Omental fat pad (tissue), 2 donors: ENCODE measurements at regions not wholly inside any gene's neighbourhood (a gene's known extent, or its start where the extent isn't known, plus 50 kb on each side); places are given as distances from the start of the nearest gene placed in this dataset. TPM values are rescaled to one million over a fixed set of nuclear protein-coding genes. Genes with fewer than 3 reads are reported as not detected.
"Not testable (repeated sequence)": the region's sequence is repeated elsewhere in the genome, so short reads cannot be mapped to it uniquely, and the experiment has no call there.

ENCODE experiments used
- ATAC-seq: fragments of 150-250 bp; one replicate; pipeline ENCODE4 v1.9.1; 2016; ENCODE audit warnings: mild to moderate bottlenecking, moderate library complexity; ENCODE audit not compliant: low FRiP score
- DNase-seq: peaks from one replicate; pipeline ENCODE4 v3.0.0-alpha.2; 2019; ENCODE audit warnings: low spot score
- small RNA-seq: library from RNA; depleted of rRNA; stranded (forward); fragments of <200 nt; gene quantifications from one replicate; pipeline ENCODE3, GENCODE V24; 2016

GRCh38 chr1:120243867-120244266, 67.5 kb upstream of the SEC22B start:
- DNase-seq, ATAC-seq: not testable (repeated sequence)

- DNase-seq, ATAC-seq: not testable (repeated sequence)
Observed at GRCh38 chr1:120242582-120242981, 66.3 kb upstream of the SEC22B start.

DNA sequence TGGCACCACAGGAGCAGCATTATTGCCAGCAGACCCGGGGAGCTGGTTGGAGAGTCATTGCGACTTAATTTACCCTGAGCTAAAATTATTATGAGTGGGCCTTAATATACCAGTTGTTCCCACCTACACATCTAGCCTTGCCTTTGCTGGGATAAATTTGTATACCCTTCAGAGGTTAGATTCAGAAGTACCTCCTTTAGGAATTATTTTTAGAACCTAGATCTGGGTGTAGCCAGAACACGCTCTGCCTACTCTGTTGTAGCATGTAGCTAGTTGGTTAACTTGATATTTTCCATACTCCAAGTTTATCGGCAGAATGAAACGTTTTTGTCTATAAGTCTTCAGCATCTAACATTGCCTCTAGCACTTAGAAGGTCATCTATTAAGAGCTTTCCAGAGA, 65.5 kb upstream of the SEC22B start:
- not testable (repeated sequence) for ATAC-seq, DNase-seq

- not testable (repeated sequence) for DNase-seq, ATAC-seq
Observed at GRCh38 chr1:120240181-120240580, 63.9 kb upstream of the SEC22B start.

- ATAC-seq, DNase-seq: not testable (repeated sequence)
Observed at GRCh38 chr1:120239351-120239750, 63.0 kb upstream of the SEC22B start.

- not testable (repeated sequence) for ATAC-seq, DNase-seq
Observed at GRCh38 chr1:120238867-120239266, 62.5 kb upstream of the SEC22B start.

DNA sequence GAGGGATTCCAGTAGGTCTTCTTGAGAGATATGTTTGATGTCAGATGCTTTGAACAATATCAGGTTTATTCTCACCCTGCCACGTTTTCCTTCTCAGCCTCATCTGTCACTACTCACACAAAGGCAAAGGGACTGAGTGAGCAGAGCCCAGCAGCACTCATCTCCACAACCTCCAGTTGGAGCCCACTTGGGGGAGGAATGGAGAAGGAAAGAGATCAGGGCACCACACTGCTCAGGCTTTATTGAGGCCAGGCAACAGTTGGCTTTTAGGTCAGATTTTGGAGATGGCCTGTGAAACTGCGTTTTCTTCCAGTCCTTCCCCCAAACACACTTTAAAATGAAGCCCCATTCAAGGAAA, 57.3 kb upstream of the SEC22B start:
- not testable (repeated sequence) for ATAC-seq, DNase-seq

GRCh38 chr1:120232834-120233660, 56.7 kb upstream of the SEC22B start:
- ATAC-seq = peak; percentile 99
- DNase-seq = not testable (repeated sequence)

GRCh38 chr1:120229835-120230234, 53.5 kb upstream of the SEC22B start:
- not testable (repeated sequence) for DNase-seq, ATAC-seq

Small RNAs in the stretch of these regions (small RNA-seq; reads per million reads assigned to genes)
- not detected for gene RF00003
